Endothelial cell (in vitro differentiated cells): ENCODE measurements at regions not wholly inside any gene's neighbourhood (a gene's known extent, or its start where the extent isn't known, plus 50 kb on each side); places are given as distances from the start of the nearest gene placed in this dataset.

ENCODE experiments used
- DNase-seq: peaks from one replicate; pipeline ENCODE4 v3.0.0; 2021; ENCODE audit warnings: low spot score
- H3K27ac Mint-ChIP-seq: one replicate; pipeline ENCODE4 v1.8.0; 2021; ENCODE audit warnings: mixed read lengths, inconsistent platforms; ENCODE audit not compliant: unreplicated experiment
- H3K27me3 Mint-ChIP-seq: one replicate; pipeline ENCODE4 v1.8.0; 2021; ENCODE audit warnings: mild to moderate bottlenecking, moderate library complexity, mixed read lengths, inconsistent platforms; ENCODE audit not compliant: unreplicated experiment
- H3K36me3 Mint-ChIP-seq: one replicate; pipeline ENCODE4 v1.8.0; 2021; ENCODE audit warnings: mild to moderate bottlenecking, low read depth, mixed read lengths, inconsistent platforms; ENCODE audit not compliant: unreplicated experiment
- H3K4me1 Mint-ChIP-seq: one replicate; pipeline ENCODE4 v1.8.0; 2021; ENCODE audit warnings: mild to moderate bottlenecking, mixed read lengths, inconsistent platforms; ENCODE audit not compliant: unreplicated experiment
- H3K4me3 Mint-ChIP-seq: one replicate; pipeline ENCODE4 v1.8.0; 2021; ENCODE audit warnings: mild to moderate bottlenecking, mixed read lengths, inconsistent platforms; ENCODE audit not compliant: unreplicated experiment
- H3K9me3 Mint-ChIP-seq: one replicate; pipeline ENCODE4 v1.8.0; 2021; ENCODE audit warnings: mixed read lengths, inconsistent platforms; ENCODE audit not compliant: unreplicated experiment
- CTCF ChIP-seq: fragments of 200-600 bp; sonication (generic); IDR thresholded peaks from one replicate; pipeline ENCODE4 v1.5.0; 2021; ENCODE audit warnings: antibody characterized with exemption; ENCODE audit not compliant: unreplicated experiment

- TF ChIP-seq CTCF: no peak
- Mint-ChIP-seq H3K36me3 (no peaks in the 10 kb centered on the region), H3K27me3 (peaks cover 4% of the 10 kb centered on the region), H3K27ac (no peak overlapping the region), H3K4me3 (no peak overlapping the region), H3K4me1 (no peaks in the 10 kb centered on the region), H3K9me3 (no peaks in the 10 kb centered on the region)
- DNase-seq: no peak
Measured at GRCh38 chr12:111201495-111202236, 167.2 kb downstream of the PHETA1 start.

GRCh38 chr12:111201036-111201435 is 167.9 kb downstream of the PHETA1 start:
- H3K27ac Mint-ChIP-seq: no peak overlapping the region
- TF ChIP-seq CTCF: no peak
- H3K4me3 Mint-ChIP-seq: no peak overlapping the region
- no peaks in the 10 kb centered on the region for H3K4me1 Mint-ChIP-seq
- H3K9me3 Mint-ChIP-seq: no peaks in the 10 kb centered on the region
- DNase-seq: no peak
- peaks cover 4% of the 10 kb centered on the region for H3K27me3 Mint-ChIP-seq
- no peaks in the 10 kb centered on the region for H3K36me3 Mint-ChIP-seq

- H3K27ac Mint-ChIP-seq: no peak overlapping the region
- no peak for DNase-seq
Measured at GRCh38 chr12:111197376-111197944, 171.4 kb downstream of the PHETA1 start.

GRCh38 chr12:111196532-111196931 is 172.4 kb downstream of the PHETA1 start:
- no peak overlapping the region for H3K4me3 Mint-ChIP-seq
- H3K27ac Mint-ChIP-seq: no peak overlapping the region
- TF ChIP-seq CTCF: no peak
- no peak for DNase-seq
- no peaks in the 10 kb centered on the region for H3K9me3 Mint-ChIP-seq
- no peaks in the 10 kb centered on the region for H3K36me3 Mint-ChIP-seq
- peaks cover 1% of the 10 kb centered on the region for H3K27me3 Mint-ChIP-seq
- H3K4me1 Mint-ChIP-seq: no peaks in the 10 kb centered on the region

More at GRCh38 chr12:111197376-111197944, 171.4 kb downstream of the PHETA1 start:
- Mint-ChIP-seq H3K4me1 (no peaks in the 10 kb centered on the region), H3K27me3 (peaks cover 1% of the 10 kb centered on the region), H3K36me3 (no peaks in the 10 kb centered on the region), H3K9me3 (no peaks in the 10 kb centered on the region), H3K4me3 (no peak overlapping the region)
- no peak for TF ChIP-seq CTCF

- no peak for DNase-seq
- TF ChIP-seq CTCF: no peak
- peaks cover 1% of the 10 kb centered on the region for H3K27me3 Mint-ChIP-seq
- H3K27ac Mint-ChIP-seq: no peak overlapping the region
- H3K4me3 Mint-ChIP-seq: no peak overlapping the region
- no peaks in the 10 kb centered on the region for H3K9me3 Mint-ChIP-seq
- H3K4me1 Mint-ChIP-seq: no peaks in the 10 kb centered on the region
- H3K36me3 Mint-ChIP-seq: no peaks in the 10 kb centered on the region
Measured at GRCh38 chr12:111195316-111195715, 173.6 kb downstream of the PHETA1 start.
